ENCODE measurements at regions not wholly inside any gene's neighbourhood (a gene's known extent, or its start where the extent isn't known, plus 50 kb on each side); places are given as distances from the start of the nearest gene placed in this dataset.

- TF ChIP-seq POLR2A (IDR thresholded peaks at IDR 0.05) (no peak), POLR2AphosphoS5 (IDR thresholded peaks at IDR 0.05) (no peak), CTCF (IDR thresholded peaks at IDR 0.05) (no peak)
- intact Hi-C loops (cut with DNase I; ENCODE audit: low total_unique reads), result no loop called here
- 84 to 92% (median 91%) methylated on average over 7 of the region's 7 CpGs for WGBS, 5 donors
Measured at GRCh38 chr21:27475363-27475955, 508.6 kb upstream of the ADAMTS5 start.

GRCh38 chr21:27467366-27467765 is 500.5 kb upstream of the ADAMTS5 start:
- Histone ChIP-seq H3K27me3 (no peaks in the 10 kb centered on the region), H3K4me3 (no peak overlapping the region), H3K9me3 (no peaks in the 10 kb centered on the region), H3K4me1 (no peaks in the 10 kb centered on the region), H3K27ac (no peak overlapping the region), H3K36me3 (no peaks in the 10 kb centered on the region)
- intact Hi-C loops (cut with DNase I; ENCODE audit: low total_unique reads), result no loop called here
- DNase-seq, result no peak
- WGBS, 5 donors, result 55 to 66% (median 58%) methylated on average over 2 of the region's 2 CpGs
- no peak for TF ChIP-seq POLR2AphosphoS5 (IDR thresholded peaks at IDR 0.05)
- no peak for TF ChIP-seq CTCF (IDR thresholded peaks at IDR 0.05)
- TF ChIP-seq EP300 (IDR thresholded peaks at IDR 0.05), result no peak
- TF ChIP-seq POLR2A (IDR thresholded peaks at IDR 0.05), result no peak

More at GRCh38 chr21:27475363-27475955, 508.6 kb upstream of the ADAMTS5 start:
- no peaks in the 10 kb centered on the region for H3K9me3 ChIP-seq
- H3K4me1 ChIP-seq, result no peaks in the 10 kb centered on the region
- H3K27ac ChIP-seq, result no peak overlapping the region
- H3K27me3 ChIP-seq, result no peaks in the 10 kb centered on the region
- DNase-seq, result no peak
- no peak overlapping the region for H3K4me3 ChIP-seq
- H3K36me3 ChIP-seq, result no peaks in the 10 kb centered on the region

- H3K9me3 ChIP-seq, result no peaks in the 10 kb centered on the region
- H3K27me3 ChIP-seq, result no peaks in the 10 kb centered on the region
- no peaks in the 10 kb centered on the region for H3K36me3 ChIP-seq
- no peak overlapping the region for H3K4me3 ChIP-seq
- 75 to 82% (median 77%) methylated on average over 3 of the region's 3 CpGs for WGBS, 5 donors
- TF ChIP-seq CTCF (IDR thresholded peaks at IDR 0.05), result no peak
- no peak for TF ChIP-seq EP300 (IDR thresholded peaks at IDR 0.05)
- no peak for TF ChIP-seq POLR2AphosphoS5 (IDR thresholded peaks at IDR 0.05)
- TF ChIP-seq POLR2A (IDR thresholded peaks at IDR 0.05), result no peak
- DNase-seq, result no peak
- H3K27ac ChIP-seq, result no peak overlapping the region
- H3K4me1 ChIP-seq, result no peaks in the 10 kb centered on the region
- intact Hi-C loops (cut with DNase I; ENCODE audit: low total_unique reads), result no loop called here
Measured at GRCh38 chr21:27466140-27466539, 499.3 kb upstream of the ADAMTS5 start.

- Histone ChIP-seq H3K9me3 (no peaks in the 10 kb centered on the region), H3K27me3 (no peaks in the 10 kb centered on the region), H3K27ac (no peak overlapping the region), H3K36me3 (no peaks in the 10 kb centered on the region), H3K4me3 (no peak overlapping the region), H3K4me1 (no peaks in the 10 kb centered on the region)
- DNase-seq, result no peak
- TF ChIP-seq POLR2A (IDR thresholded peaks at IDR 0.05) (no peak), EP300 (IDR thresholded peaks at IDR 0.05) (no peak), CTCF (IDR thresholded peaks at IDR 0.05) (no peak), POLR2AphosphoS5 (IDR thresholded peaks at IDR 0.05) (no peak)
- 81 to 95% (median 86%) methylated on average over 1 of the region's 1 CpG for WGBS, 5 donors
- intact Hi-C loops (cut with DNase I; ENCODE audit: low total_unique reads), result no loop called here
Measured at GRCh38 chr21:27464648-27465047, 497.8 kb upstream of the ADAMTS5 start.
